Activated T-cell treated with anti-CD3 and anti-CD28 coated beads, Interleukin-2, amount 50 U/mL, for 72 hours (primary cell): ENCODE measurements at regions not wholly inside any gene's neighbourhood (a gene's known extent, or its start where the extent isn't known, plus 50 kb on each side); places are given as distances from the start of the nearest gene placed in this dataset.

Experiments
- ATAC-seq, 2 donors: fragments of 150-1000 bp; cut with Tn5 transposase; replicated peaks in 1 of 2; 2 replicates each; pipeline ENCODE4 v1.10.0; 2021; ENCODE audit warnings: moderate library complexity in 2 of 2, mild to moderate bottlenecking in 1 of 2
- DNase-seq, 2 donors: peaks; one replicate each; pipeline ENCODE4 v3.0.0; 2021 to 2022; ENCODE audit warnings: mixed read lengths in 1 of 2
- H3K27ac Mint-ChIP-seq: one replicate; pipeline ENCODE4 v1.8.0; 2022; ENCODE audit warnings: mild to moderate bottlenecking, moderate library complexity, mixed read lengths
- H3K27me3 Mint-ChIP-seq: one replicate; pipeline ENCODE4 v1.8.0; 2022; ENCODE audit warnings: low read depth, mixed read lengths
- H3K36me3 Mint-ChIP-seq, 2 donors: one replicate each; pipeline ENCODE4 v1.8.0; 2022; ENCODE audit warnings: mixed read lengths in 2 of 2, mild to moderate bottlenecking in 1 of 2; ENCODE audit not compliant: insufficient read depth in 2 of 2
- H3K4me1 Mint-ChIP-seq: one replicate; pipeline ENCODE4 v1.8.0; 2022; ENCODE audit warnings: low read depth, mixed read lengths
- H3K4me3 Mint-ChIP-seq, 2 donors: one replicate each; pipeline ENCODE4 v1.8.0; 2022; ENCODE audit warnings: mild to moderate bottlenecking in 2 of 2, mixed read lengths in 2 of 2, moderate library complexity in 2 of 2
- H3K9me3 Mint-ChIP-seq, 2 donors: one replicate each; pipeline ENCODE4 v1.8.0; 2022; ENCODE audit warnings: mixed read lengths in 2 of 2

- H3K4me3 Mint-ChIP-seq, result no peak overlapping the region
- no peak overlapping the region for H3K27ac Mint-ChIP-seq
- no peaks in the 10 kb centered on the region for H3K27me3 Mint-ChIP-seq
- no peaks in the 10 kb centered on the region for H3K4me1 Mint-ChIP-seq
- H3K9me3 Mint-ChIP-seq, result no peaks in the 10 kb centered on the region
- no peak for DNase-seq
- no peak for ATAC-seq
- H3K36me3 Mint-ChIP-seq, result no peaks in the 10 kb centered on the region
Observed at GRCh38 chr2:220227266-220227920, 600.0 kb downstream of the SLC4A3 start.

- no peak for ATAC-seq
- H3K27me3 Mint-ChIP-seq, result no peaks in the 10 kb centered on the region
- no peaks in the 10 kb centered on the region for H3K36me3 Mint-ChIP-seq
Observed at GRCh38 chr2:220228310-220229006, 601.0 kb downstream of the SLC4A3 start.

GRCh38 chr2:220240641-220241040 lies 613.2 kb downstream of the SLC4A3 start:
- Mint-ChIP-seq H3K4me3 (no peak overlapping the region), H3K36me3 (no peaks in the 10 kb centered on the region), H3K9me3 (peaks cover 0 to 2% of the 10 kb centered on the region in 2 donors), H3K27me3 (no peaks in the 10 kb centered on the region), H3K27ac (no peak overlapping the region), H3K4me1 (no peaks in the 10 kb centered on the region)
- ATAC-seq, result no peak
- DNase-seq, result no peak

More at GRCh38 chr2:220228310-220229006, 601.0 kb downstream of the SLC4A3 start:
- no peak for DNase-seq
- no peak overlapping the region for H3K4me3 Mint-ChIP-seq
- no peak overlapping the region for H3K27ac Mint-ChIP-seq
- no peaks in the 10 kb centered on the region for H3K4me1 Mint-ChIP-seq
- no peaks in the 10 kb centered on the region for H3K9me3 Mint-ChIP-seq

GRCh38 chr2:220241423-220241822 lies 614.0 kb downstream of the SLC4A3 start:
- Mint-ChIP-seq H3K4me3 (no peak overlapping the region), H3K9me3 (no peaks in the 10 kb centered on the region), H3K36me3 (no peaks in the 10 kb centered on the region), H3K27ac (no peak overlapping the region), H3K27me3 (no peaks in the 10 kb centered on the region), H3K4me1 (no peaks in the 10 kb centered on the region)
- no peak for DNase-seq
- no peak for ATAC-seq

- no peaks in the 10 kb centered on the region for H3K27me3 Mint-ChIP-seq
- H3K27ac Mint-ChIP-seq, result no peak overlapping the region
- ATAC-seq, result no peak
- H3K36me3 Mint-ChIP-seq, result no peaks in the 10 kb centered on the region
- no peaks in the 10 kb centered on the region for H3K9me3 Mint-ChIP-seq
- DNase-seq, result no peak
- H3K4me3 Mint-ChIP-seq, result no peak overlapping the region
- H3K4me1 Mint-ChIP-seq, result no peaks in the 10 kb centered on the region
Observed at GRCh38 chr2:220243571-220243970, 616.1 kb downstream of the SLC4A3 start.

- DNase-seq, result no peak
- no peaks in the 10 kb centered on the region for H3K4me1 Mint-ChIP-seq
- no peak overlapping the region for H3K4me3 Mint-ChIP-seq
- no peaks in the 10 kb centered on the region for H3K36me3 Mint-ChIP-seq
- H3K27me3 Mint-ChIP-seq, result no peaks in the 10 kb centered on the region
- H3K9me3 Mint-ChIP-seq, result peaks cover 0 to 1% of the 10 kb centered on the region in 2 donors
- no peak for ATAC-seq
- no peak overlapping the region for H3K27ac Mint-ChIP-seq
Observed at GRCh38 chr2:220246386-220246785, 619.0 kb downstream of the SLC4A3 start.

- ATAC-seq, result no peak
- peaks cover 0 to 1% of the 10 kb centered on the region in 2 donors for H3K36me3 Mint-ChIP-seq
- no peaks in the 10 kb centered on the region for H3K4me1 Mint-ChIP-seq
- peaks cover 2 to 5% of the 10 kb centered on the region in 2 donors for H3K9me3 Mint-ChIP-seq
- no peak for DNase-seq
- H3K27ac Mint-ChIP-seq, result no peak overlapping the region
- no peak overlapping the region for H3K4me3 Mint-ChIP-seq
- H3K27me3 Mint-ChIP-seq, result no peaks in the 10 kb centered on the region
Observed at GRCh38 chr2:220247588-220248350, 620.3 kb downstream of the SLC4A3 start.

- H3K9me3 Mint-ChIP-seq, result no peaks in the 10 kb centered on the region
- no peaks in the 10 kb centered on the region for H3K4me1 Mint-ChIP-seq
- H3K27me3 Mint-ChIP-seq, result no peaks in the 10 kb centered on the region
- no peak overlapping the region for H3K4me3 Mint-ChIP-seq
- H3K36me3 Mint-ChIP-seq, result no peaks in the 10 kb centered on the region
- no peak for ATAC-seq
- no peak overlapping the region for H3K27ac Mint-ChIP-seq
- DNase-seq, result no peak
Observed at GRCh38 chr2:220259662-220260061, 632.2 kb downstream of the SLC4A3 start.

GRCh38 chr2:220263300-220263699 lies 635.9 kb downstream of the SLC4A3 start:
- Mint-ChIP-seq H3K27ac (no peak overlapping the region), H3K27me3 (no peaks in the 10 kb centered on the region), H3K4me3 (no peak overlapping the region), H3K36me3 (no peaks in the 10 kb centered on the region), H3K4me1 (no peaks in the 10 kb centered on the region), H3K9me3 (no peaks in the 10 kb centered on the region)
- DNase-seq (no peak), ATAC-seq (no peak)

- Mint-ChIP-seq H3K36me3 (no peaks in the 10 kb centered on the region), H3K4me1 (no peaks in the 10 kb centered on the region), H3K4me3 (no peak overlapping the region), H3K27ac (no peak overlapping the region), H3K9me3 (no peaks in the 10 kb centered on the region), H3K27me3 (no peaks in the 10 kb centered on the region)
- ATAC-seq (no peak), DNase-seq (no peak)
Observed at GRCh38 chr2:220269367-220269766, 641.9 kb downstream of the SLC4A3 start.

GRCh38 chr2:220270481-220271070 lies 643.1 kb downstream of the SLC4A3 start:
- H3K27me3 Mint-ChIP-seq, result no peaks in the 10 kb centered on the region

GRCh38 chr2:220272656-220273055 lies 645.2 kb downstream of the SLC4A3 start:
- no peaks in the 10 kb centered on the region for H3K27me3 Mint-ChIP-seq
- H3K27ac Mint-ChIP-seq, result no peak overlapping the region
- no peaks in the 10 kb centered on the region for H3K36me3 Mint-ChIP-seq
- no peak for ATAC-seq
- H3K9me3 Mint-ChIP-seq, result no peaks in the 10 kb centered on the region
- no peaks in the 10 kb centered on the region for H3K4me1 Mint-ChIP-seq
- DNase-seq, result no peak
- no peak overlapping the region for H3K4me3 Mint-ChIP-seq

More at GRCh38 chr2:220270481-220271070, 643.1 kb downstream of the SLC4A3 start:
- Mint-ChIP-seq H3K4me3 (no peak overlapping the region), H3K9me3 (no peaks in the 10 kb centered on the region), H3K4me1 (no peaks in the 10 kb centered on the region), H3K27ac (no peak overlapping the region), H3K36me3 (no peaks in the 10 kb centered on the region)
- ATAC-seq (no peak), DNase-seq (no peak)

GRCh38 chr2:220273082-220273481 lies 645.7 kb downstream of the SLC4A3 start:
- H3K4me3 Mint-ChIP-seq, result no peak overlapping the region
- DNase-seq (no peak), ATAC-seq (no peak)
- no peaks in the 10 kb centered on the region for H3K9me3 Mint-ChIP-seq
- no peaks in the 10 kb centered on the region for H3K27me3 Mint-ChIP-seq
- H3K36me3 Mint-ChIP-seq, result no peaks in the 10 kb centered on the region
- no peaks in the 10 kb centered on the region for H3K4me1 Mint-ChIP-seq
- H3K27ac Mint-ChIP-seq, result no peak overlapping the region
